ENCODE measurements at regions not wholly inside any gene's neighbourhood (a gene's known extent, or its start where the extent isn't known, plus 50 kb on each side); places are given as distances from the start of the nearest gene placed in this dataset.

GRCh38 chr15:70507772-70508371 is 255.5 kb downstream of the UACA start (continued):
- TF ChIP-seq CHD7 (IDR thresholded peaks at IDR 0.05; ENCODE audit: insufficient replicate concordance, low read length) (no peak), ZNF274 (IDR thresholded peaks at IDR 0.05; ENCODE audit: borderline replicate concordance, extremely low read depth, low read length) (no peak), USF2 (IDR thresholded peaks at IDR 0.05; ENCODE audit: low read length) (no peak), NANOG (IDR thresholded peaks at IDR 0.05; ENCODE audit: insufficient read depth, low read depth, low read length, poor library complexity, severe bottlenecking) (no peak), HDAC6 (IDR thresholded peaks at IDR 0.05; ENCODE audit: low read depth, low read length) (no peak), JUN (IDR thresholded peaks at IDR 0.05; ENCODE audit: low read depth, low read length) (no peak), TAF7 (optimal IDR thresholded peaks at IDR 0.05; ENCODE audit: borderline replicate concordance, low read depth, low read length) (no peak), SP4 (IDR thresholded peaks at IDR 0.05; ENCODE audit: low read length) (no peak), TEAD4 (IDR thresholded peaks at IDR 0.05; ENCODE audit: low read depth, low read length) (no peak), KDM5A (IDR thresholded peaks at IDR 0.05; ENCODE audit: low read length) (no peak), SUZ12 (IDR thresholded peaks at IDR 0.05; ENCODE audit: low read length) (no peak)

All from H1 (cell line).